ENCODE measurements at regions not wholly inside any gene's neighbourhood (a gene's known extent, or its start where the extent isn't known, plus 50 kb on each side); places are given as distances from the start of the nearest gene placed in this dataset.

- H3K27me3 Mint-ChIP-seq, result peaks cover 46% of the 10 kb centered on the region
- Histone ChIP-seq H3K4me2 (replicated peaks; ENCODE audit: low read depth, low read length, poor library complexity, severe bottlenecking) (no peak overlapping the region), H3K36me3 (replicated peaks in 1 of 2; ENCODE audit: control extremely low read depth in 1 of 2, control insufficient read depth in 1 of 2, extremely low read depth in 1 of 2, insufficient read depth in 2 of 2, low read length in 1 of 2) (no peaks in the 10 kb centered on the region), H3K9ac (ENCODE audit: low read length) (no peak overlapping the region), H4K20me1 (ENCODE audit: control insufficient read depth, insufficient read depth, low read length, poor library complexity, severe bottlenecking) (no peaks in the 10 kb centered on the region), H3K79me2 (ENCODE audit: control insufficient read depth, insufficient read depth, low read length) (no peaks in the 10 kb centered on the region), H2AFZ (ENCODE audit: insufficient read depth, low read depth, low read length, poor library complexity, severe bottlenecking) (no peak overlapping the region), H3K4me1 (ENCODE audit: control insufficient read depth in 2 of 2, insufficient read depth in 2 of 2, low read length in 2 of 2) (no peaks in the 10 kb centered on the region), H3K27me3 (replicated peaks in 1 of 4; ENCODE audit: control extremely low read depth in 1 of 4, control insufficient read depth in 3 of 4, insufficient read depth in 4 of 4, low read length in 3 of 4) (peaks cover 0 to 6% (median 0%) of the 10 kb centered on the region in 4 experiments), H3K9me3 (ENCODE audit: control extremely low read depth in 1 of 3, control insufficient read depth in 2 of 3, insufficient read depth in 1 of 3, low read length in 2 of 3) (peaks cover 0 to 44% (median 14%) of the 10 kb centered on the region in 3 donors), H3K27ac (ENCODE audit: low read length in 2 of 2) (no peak overlapping the region), H3K4me3 (ENCODE audit: control extremely low read depth in 1 of 5, extremely low read depth in 1 of 5, insufficient read depth in 1 of 5, low read depth in 2 of 5, low read length in 4 of 5) (no peak overlapping the region)
- ATAC-seq (ENCODE audit: low read depth) (no peak), DNase-seq (no peak)
- intact Hi-C loops (cut with micrococcal nuclease), result no loop called here
- H3K27ac Mint-ChIP-seq, result no peak overlapping the region
- ChIA-PET POLR2A (no interaction called here), CTCF (interaction anchor here (1.7 kb wide), 1 partner anchor 18 kb away, joined by 3 read pairs; no protein-coding TSS in a partner anchor)
- no peaks in the 10 kb centered on the region for H3K4me1 Mint-ChIP-seq
- TF ChIP-seq, protein P1, sequence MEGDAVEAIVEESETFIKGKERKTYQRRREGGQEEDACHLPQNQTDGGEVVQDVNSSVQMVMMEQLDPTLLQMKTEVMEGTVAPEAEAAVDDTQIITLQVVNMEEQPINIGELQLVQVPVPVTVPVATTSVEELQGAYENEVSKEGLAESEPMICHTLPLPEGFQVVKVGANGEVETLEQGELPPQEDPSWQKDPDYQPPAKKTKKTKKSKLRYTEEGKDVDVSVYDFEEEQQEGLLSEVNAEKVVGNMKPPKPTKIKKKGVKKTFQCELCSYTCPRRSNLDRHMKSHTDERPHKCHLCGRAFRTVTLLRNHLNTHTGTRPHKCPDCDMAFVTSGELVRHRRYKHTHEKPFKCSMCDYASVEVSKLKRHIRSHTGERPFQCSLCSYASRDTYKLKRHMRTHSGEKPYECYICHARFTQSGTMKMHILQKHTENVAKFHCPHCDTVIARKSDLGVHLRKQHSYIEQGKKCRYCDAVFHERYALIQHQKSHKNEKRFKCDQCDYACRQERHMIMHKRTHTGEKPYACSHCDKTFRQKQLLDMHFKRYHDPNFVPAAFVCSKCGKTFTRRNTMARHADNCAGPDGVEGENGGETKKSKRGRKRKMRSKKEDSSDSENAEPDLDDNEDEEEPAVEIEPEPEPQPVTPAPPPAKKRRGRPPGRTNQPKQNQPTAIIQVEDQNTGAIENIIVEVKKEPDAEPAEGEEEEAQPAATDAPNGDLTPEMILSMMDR (IDR thresholded peaks at IDR 0.05), result no peak
- no peak for TF ChIP-seq EZH2 (IDR thresholded peaks at IDR 0.05; ENCODE audit: borderline replicate concordance, insufficient read depth, low read depth, low read length, poor library complexity, severe bottlenecking)
- H3K9me3 Mint-ChIP-seq (ENCODE audit: insufficient read depth), result peaks cover 31% of the 10 kb centered on the region
- no peak overlapping the region for H3K4me3 Mint-ChIP-seq
- 100% methylated on average over 1 of the region's 2 CpGs for WGBS (ENCODE audit: insufficient coverage)
Measured at GRCh38 chr20:37457921-37458320, 63.1 kb upstream of the NNAT start.

DNA sequence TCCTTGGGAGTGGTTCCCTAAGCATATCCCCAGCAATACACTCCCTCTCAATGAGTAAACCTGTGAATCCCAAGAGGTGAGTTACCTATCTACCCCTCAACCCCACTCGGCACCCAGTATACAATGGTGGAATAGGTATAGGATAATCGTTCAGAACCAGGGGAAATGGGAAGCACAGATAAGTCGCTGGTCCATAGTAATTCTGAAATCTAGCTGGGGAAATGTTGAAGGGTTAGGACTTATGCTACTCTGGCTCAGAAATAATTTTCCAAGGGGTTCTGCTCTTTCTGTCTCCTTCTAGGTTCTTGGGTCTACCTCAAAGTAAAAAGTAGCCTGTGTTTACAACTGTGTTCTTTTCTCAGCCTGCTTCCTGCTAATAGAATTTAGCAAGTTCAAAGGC lies 62.3 kb upstream of the NNAT start:
- Histone ChIP-seq H3K9ac (ENCODE audit: low read length) (no peak overlapping the region), H3K4me2 (replicated peaks; ENCODE audit: low read depth, low read length, poor library complexity, severe bottlenecking) (no peak overlapping the region), H3K79me2 (ENCODE audit: control insufficient read depth, insufficient read depth, low read length) (no peaks in the 10 kb centered on the region), H3K36me3 (replicated peaks in 1 of 2; ENCODE audit: control extremely low read depth in 1 of 2, control insufficient read depth in 1 of 2, extremely low read depth in 1 of 2, insufficient read depth in 2 of 2, low read length in 1 of 2) (no peaks in the 10 kb centered on the region), H3K9me3 (ENCODE audit: control extremely low read depth in 1 of 3, control insufficient read depth in 2 of 3, insufficient read depth in 1 of 3, low read length in 2 of 3) (peaks cover 0 to 40% (median 14%) of the 10 kb centered on the region in 3 donors), H4K20me1 (ENCODE audit: control insufficient read depth, insufficient read depth, low read length, poor library complexity, severe bottlenecking) (no peaks in the 10 kb centered on the region), H3K4me3 (ENCODE audit: control extremely low read depth in 1 of 5, extremely low read depth in 1 of 5, insufficient read depth in 1 of 5, low read depth in 2 of 5, low read length in 4 of 5) (no peak overlapping the region), H2AFZ (ENCODE audit: insufficient read depth, low read depth, low read length, poor library complexity, severe bottlenecking) (no peak overlapping the region), H3K27me3 (replicated peaks in 1 of 4; ENCODE audit: control extremely low read depth in 1 of 4, control insufficient read depth in 3 of 4, insufficient read depth in 4 of 4, low read length in 3 of 4) (peaks cover 0 to 6% (median 0%) of the 10 kb centered on the region in 4 experiments), H3K27ac (ENCODE audit: low read length in 2 of 2) (no peak overlapping the region), H3K4me1 (ENCODE audit: control insufficient read depth in 2 of 2, insufficient read depth in 2 of 2, low read length in 2 of 2) (no peaks in the 10 kb centered on the region)
- Mint-ChIP-seq H3K4me3 (no peak overlapping the region), H3K4me1 (no peaks in the 10 kb centered on the region), H3K9me3 (ENCODE audit: insufficient read depth) (peaks cover 28% of the 10 kb centered on the region), H3K27ac (no peak overlapping the region), H3K27me3 (peaks cover 38% of the 10 kb centered on the region)
- ChIA-PET CTCF (interaction anchor here (1.7 kb wide), 1 partner anchor 18 kb away, joined by 3 read pairs; no protein-coding TSS in a partner anchor), POLR2A (no interaction called here)
- DNase-seq, result no peak
- WGBS (ENCODE audit: insufficient coverage), result 90% methylated on average over 1 of the region's 3 CpGs
- intact Hi-C loops (cut with micrococcal nuclease), result no loop called here
- no peak for ATAC-seq (ENCODE audit: low read depth)
- TF ChIP-seq EZH2 (IDR thresholded peaks at IDR 0.05; ENCODE audit: borderline replicate concordance, insufficient read depth, low read depth, low read length, poor library complexity, severe bottlenecking), result no peak
- TF ChIP-seq, protein P1 (IDR thresholded peaks at IDR 0.05), result no peak
